ENCODE measurements at regions not wholly inside any gene's neighbourhood (a gene's known extent, or its start where the extent isn't known, plus 50 kb on each side); places are given as distances from the start of the nearest gene placed in this dataset.

- Mint-ChIP-seq H3K27me3 (ENCODE audit: low read depth, poor library complexity) (peaks cover under 1% of the 10 kb centered on the region), H3K4me3 (no peak overlapping the region), H3K36me3 (ENCODE audit: low read depth) (no peaks in the 10 kb centered on the region), H3K27ac (no peak overlapping the region), H3K9me3 (no peaks in the 10 kb centered on the region), H3K4me1 (peaks cover 43% of the 10 kb centered on the region)
- DNase-seq = no peak
- TF ChIP-seq CTCF (IDR thresholded peaks at IDR 0.05) = no peak
Observed at GRCh38 chr6:146865756-146866379, 267.1 kb downstream of the ADGB start.

GRCh38 chr6:146866731-146867414 lies 268.1 kb downstream of the ADGB start:
- Mint-ChIP-seq H3K4me1 (peaks cover 38% of the 10 kb centered on the region), H3K4me3 (no peak overlapping the region), H3K27ac (no peak overlapping the region), H3K36me3 (ENCODE audit: low read depth) (no peaks in the 10 kb centered on the region), H3K27me3 (ENCODE audit: low read depth, poor library complexity) (peaks cover 3% of the 10 kb centered on the region), H3K9me3 (no peaks in the 10 kb centered on the region)
- DNase-seq = no peak
- no peak for TF ChIP-seq CTCF (IDR thresholded peaks at IDR 0.05)

GRCh38 chr6:146868671-146869209 lies 270.0 kb downstream of the ADGB start:
- peaks cover 28% of the 10 kb centered on the region for H3K4me1 Mint-ChIP-seq
- no peak overlapping the region for H3K4me3 Mint-ChIP-seq
- DNase-seq = no peak
- TF ChIP-seq CTCF (IDR thresholded peaks at IDR 0.05) = no peak
- no peaks in the 10 kb centered on the region for H3K36me3 Mint-ChIP-seq (ENCODE audit: low read depth)
- H3K27me3 Mint-ChIP-seq (ENCODE audit: low read depth, poor library complexity) = peaks cover 3% of the 10 kb centered on the region
- peak overlapping the region; percentile 61 for H3K27ac Mint-ChIP-seq
- no peaks in the 10 kb centered on the region for H3K9me3 Mint-ChIP-seq

GRCh38 chr6:146870760-146871159 lies 272.0 kb downstream of the ADGB start:
- Mint-ChIP-seq H3K9me3 (no peaks in the 10 kb centered on the region), H3K27me3 (ENCODE audit: low read depth, poor library complexity) (peaks cover 3% of the 10 kb centered on the region)

GRCh38 chr6:146871611-146872425 lies 273.0 kb downstream of the ADGB start:
- no peak for DNase-seq
- Mint-ChIP-seq H3K4me1 (peaks cover 11% of the 10 kb centered on the region), H3K36me3 (ENCODE audit: low read depth) (no peaks in the 10 kb centered on the region), H3K9me3 (no peaks in the 10 kb centered on the region), H3K4me3 (no peak overlapping the region), H3K27me3 (ENCODE audit: low read depth, poor library complexity) (peaks cover 3% of the 10 kb centered on the region), H3K27ac (no peak overlapping the region)
- TF ChIP-seq CTCF (IDR thresholded peaks at IDR 0.05) = no peak

More at GRCh38 chr6:146870760-146871159, 272.0 kb downstream of the ADGB start:
- H3K4me3 Mint-ChIP-seq = no peak overlapping the region
- peaks cover 11% of the 10 kb centered on the region for H3K4me1 Mint-ChIP-seq
- no peaks in the 10 kb centered on the region for H3K36me3 Mint-ChIP-seq (ENCODE audit: low read depth)
- DNase-seq = no peak
- H3K27ac Mint-ChIP-seq = no peak overlapping the region
- TF ChIP-seq CTCF (IDR thresholded peaks at IDR 0.05) = no peak

All from nephron progenitor cell (in vitro differentiated cells).